Stimulated activated naive CD4-positive, alpha-beta T cell treated with Interleukin-2 at 50 U/mL for 16 hours (primary cell): ENCODE measurements at regions not wholly inside any gene's neighbourhood (a gene's known extent, or its start where the extent isn't known, plus 50 kb on each side); places are given as distances from the start of the nearest gene placed in this dataset.

ENCODE experiments used
- DNase-seq: peaks from one replicate; lab custom pipeline; 2025; lab: John Stamatoyannopoulos, UW

GRCh38 chr17:55668312-55668920 is 54.2 kb downstream of the TMEM100 start:
- DNase-seq = no peak

- DNase-seq = no peak
Measured at GRCh38 chr17:55666806-55667205, 55.9 kb downstream of the TMEM100 start.

- no peak for DNase-seq
Measured at GRCh38 chr17:55664287-55664686, 58.4 kb downstream of the TMEM100 start.

GRCh38 chr17:55663400-55663799 is 59.3 kb downstream of the TMEM100 start:
- no peak for DNase-seq

GRCh38 chr17:55661963-55662834 is 60.5 kb downstream of the TMEM100 start:
- no peak for DNase-seq

GRCh38 chr17:55661256-55661758 is 61.4 kb downstream of the TMEM100 start:
- DNase-seq = no peak

- no peak for DNase-seq
Measured at GRCh38 chr17:55660178-55660886, 62.3 kb downstream of the TMEM100 start.

GRCh38 chr17:55659661-55660060 is 63.0 kb downstream of the TMEM100 start:
- no peak for DNase-seq

GRCh38 chr17:55655777-55656176 is 66.9 kb downstream of the TMEM100 start:
- DNase-seq = no peak

- no peak for DNase-seq
Measured at GRCh38 chr17:55654821-55655220, 67.8 kb downstream of the TMEM100 start.

- no peak for DNase-seq
Measured at GRCh38 chr17:55654022-55654421, 68.6 kb downstream of the TMEM100 start.

- DNase-seq = no peak
Measured at GRCh38 chr17:55652825-55653224, 69.8 kb downstream of the TMEM100 start.

- DNase-seq = no peak
Measured at GRCh38 chr17:55652114-55652823, 70.4 kb downstream of the TMEM100 start.

GRCh38 chr17:55649957-55650597 is 72.6 kb downstream of the TMEM100 start:
- no peak for DNase-seq

- DNase-seq = no peak
Measured at GRCh38 chr17:55648086-55648485, 74.6 kb downstream of the TMEM100 start.

GRCh38 chr17:55645361-55645760 is 77.3 kb downstream of the TMEM100 start:
- DNase-seq = no peak

- DNase-seq = no peak
Measured at GRCh38 chr17:55644346-55644745, 78.3 kb downstream of the TMEM100 start.

- DNase-seq = no peak
Measured at GRCh38 chr17:55642741-55643140, 79.9 kb downstream of the TMEM100 start.

GRCh38 chr17:55641676-55642081 is 81.0 kb downstream of the TMEM100 start:
- peak; percentile 19 for DNase-seq

GRCh38 chr17:55639096-55639495 is 83.6 kb downstream of the TMEM100 start:
- DNase-seq = no peak

- no peak for DNase-seq
Measured at GRCh38 chr17:55635253-55635914, 87.3 kb downstream of the TMEM100 start.
